OCI-LY7 (cell line): ENCODE measurements at regions not wholly inside any gene's neighbourhood (a gene's known extent, or its start where the extent isn't known, plus 50 kb on each side); places are given as distances from the start of the nearest gene placed in this dataset.

Experiments used
- CTCF ChIP-seq: fragments of 200-600 bp; sonication (generic); conservative IDR thresholded peaks from 2 replicates; pipeline ENCODE4 v1.5.1; 2014; ENCODE audit warnings: mild to moderate bottlenecking, antibody characterized with exemption, low read length, moderate library complexity, mixed read lengths
- EZH2phosphoT487 ChIP-seq: fragments of 200-600 bp; sonication (generic); IDR thresholded peaks from 2 replicates; pipeline ENCODE4 v1.6.1; 2018; ENCODE audit warnings: low read depth, borderline replicate concordance, mild to moderate bottlenecking, mixed run types, antibody characterized with exemption, low read length, moderate library complexity, mixed read lengths

DNA sequence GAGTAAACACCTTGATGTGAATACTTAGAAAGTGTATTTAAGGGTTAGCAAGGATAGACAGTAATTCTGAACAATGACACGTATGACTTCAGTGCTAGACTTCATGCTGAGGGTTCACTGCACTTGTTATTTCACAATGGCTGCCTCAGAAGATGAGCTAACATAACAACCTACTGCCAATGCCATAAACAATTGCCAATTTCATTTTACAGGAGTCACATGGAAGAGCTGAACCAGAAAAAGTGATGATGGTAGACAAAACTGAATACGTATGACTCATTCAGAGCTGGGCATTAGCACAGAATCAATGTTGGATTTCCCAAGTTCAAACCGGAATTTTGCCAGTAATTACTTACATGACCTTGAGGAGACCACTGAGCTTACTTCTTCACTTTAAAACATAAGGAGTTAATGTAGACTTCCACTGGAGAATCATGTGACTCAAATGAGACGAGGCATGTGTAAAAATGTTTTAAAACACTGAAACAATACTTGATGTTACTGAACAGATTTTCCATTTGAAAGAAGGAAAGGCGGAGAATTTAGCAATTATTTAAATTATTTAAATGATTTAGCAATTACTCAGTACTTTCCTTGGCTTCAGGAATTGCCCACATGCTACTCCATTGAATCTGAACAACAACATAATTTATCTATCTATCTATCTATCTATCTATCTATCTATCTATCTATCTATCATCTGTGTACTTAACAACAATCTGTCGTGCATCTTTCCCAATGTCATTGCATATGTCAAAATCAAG is 868.5 kb upstream of the SLIT2 start:
- TF ChIP-seq CTCF (no peak), EZH2phosphoT487 (no peak)
